HepG2 (cell line): ENCODE measurements at regions not wholly inside any gene's neighbourhood (a gene's known extent, or its start where the extent isn't known, plus 50 kb on each side); places are given as distances from the start of the nearest gene placed in this dataset.

Source experiments
- CCDC6 ChIP-seq: sonication (generic); formaldehyde crosslinking; IDR thresholded peaks from 2 replicates; pipeline ENCODE4 v1.8.1; 2022; ENCODE audit warnings: mild to moderate bottlenecking, missing genetic modification reagents, moderate library complexity
- CEBPB ChIP-seq: IDR thresholded peaks from 2 replicates; pipeline ENCODE4 v1.6.1; 2011; ENCODE audit warnings: low read depth, low read length, improper control_type of control experiment, borderline replicate concordance
- CEBPG ChIP-seq: IDR thresholded peaks from 2 replicates; pipeline ENCODE4 v1.6.1; 2016
- FOXP1 ChIP-seq, 2 experiments: fragments of 450-650 bp in 1 of 2; IDR thresholded peaks; 2 replicates each; pipeline ENCODE4 v1.6.1; 2017 to 2018; ENCODE audit warnings: antibody characterized with exemption in 1 of 2
- GATAD2A ChIP-seq: IDR thresholded peaks from 2 replicates; pipeline ENCODE4 v1.6.1; 2016
- GMEB2 ChIP-seq: IDR thresholded peaks from 2 replicates; pipeline ENCODE4 v1.6.1; 2016; ENCODE audit warnings: missing biosample characterization, missing genetic modification reagents, low read depth
- HDAC1 ChIP-seq: sonication (generic); formaldehyde crosslinking; IDR thresholded peaks from 2 replicates; pipeline ENCODE4 v1.5.1; 2020; ENCODE audit warnings: mild to moderate bottlenecking, missing genetic modification reagents
- ISL2 ChIP-seq: sonication (generic); formaldehyde crosslinking; IDR thresholded peaks from 2 replicates; pipeline ENCODE4 v1.5.0; 2020; ENCODE audit warnings: missing genetic modification reagents
- JARID2 ChIP-seq: sonication (generic); formaldehyde crosslinking; IDR thresholded peaks from 2 replicates; pipeline ENCODE4 v1.8.1; 2023; ENCODE audit warnings: missing genetic modification reagents, inconsistent platforms; ENCODE audit not compliant: insufficient replicate concordance
- KLF12 ChIP-seq: sonication (generic); formaldehyde crosslinking; IDR thresholded peaks from 2 replicates; pipeline ENCODE4 v1.4.0; 2020; ENCODE audit warnings: missing genetic modification reagents, borderline replicate concordance
- KLF16 ChIP-seq, 2 experiments: sonication (generic) in 1 of 2; formaldehyde crosslinking in 1 of 2; IDR thresholded peaks; 2 replicates each; pipeline versions ENCODE4 v1.6.1 to v1.8.0; 2016 to 2023; ENCODE audit warnings: missing genetic modification reagents in 2 of 2, missing compliant biosample characterization in 1 of 2
- MAF1 ChIP-seq: sonication (generic); formaldehyde crosslinking; IDR thresholded peaks from 2 replicates; pipeline ENCODE4 v1.5.0; 2020; ENCODE audit warnings: missing genetic modification reagents, borderline replicate concordance
- MED13 ChIP-seq: sonication (generic); formaldehyde crosslinking; IDR thresholded peaks from 2 replicates; pipeline ENCODE4 v1.5.0; 2020; ENCODE audit warnings: missing genetic modification reagents
- MLX ChIP-seq: IDR thresholded peaks from 2 replicates; pipeline ENCODE4 v1.6.1; 2016
- RORA ChIP-seq: sonication (generic); formaldehyde crosslinking; IDR thresholded peaks from 2 replicates; pipeline ENCODE4 v1.5.0; 2020; ENCODE audit warnings: mild to moderate bottlenecking, missing genetic modification reagents, moderate library complexity
- SOX5 ChIP-seq: IDR thresholded peaks from 2 replicates; pipeline ENCODE4 v1.6.1; 2016; ENCODE audit warnings: borderline replicate concordance
- U2AF1 ChIP-seq: fragments of 200-400 bp; formaldehyde crosslinking; optimal IDR thresholded peaks from 2 replicates; pipeline ENCODE3; 2017; ENCODE audit warnings: mild to moderate bottlenecking, low read depth, low read length
- ZNF20 ChIP-seq: sonication (generic); formaldehyde crosslinking; IDR thresholded peaks from 2 replicates; pipeline ENCODE4 v1.4.0; 2020; ENCODE audit warnings: mild to moderate bottlenecking, moderate library complexity, missing genetic modification reagents
- TF ChIP-seq, protein P1 (sequence below): sonication (generic); formaldehyde crosslinking; IDR thresholded peaks from 2 replicates; pipeline ENCODE4 v1.4.0; 2020; ENCODE audit warnings: missing genetic modification reagents
- TF ChIP-seq, protein P2 (sequence below): sonication (generic); formaldehyde crosslinking; IDR thresholded peaks from 2 replicates; pipeline ENCODE4 v1.8.0; 2022; ENCODE audit warnings: mild to moderate bottlenecking, missing genetic modification reagents; ENCODE audit not compliant: insufficient replicate concordance
- TF ChIP-seq, protein P3 (sequence below): IDR thresholded peaks from 2 replicates; pipeline ENCODE4 v1.4.0; 2020; ENCODE audit warnings: mild to moderate bottlenecking, missing genetic modification reagents

DNA sequence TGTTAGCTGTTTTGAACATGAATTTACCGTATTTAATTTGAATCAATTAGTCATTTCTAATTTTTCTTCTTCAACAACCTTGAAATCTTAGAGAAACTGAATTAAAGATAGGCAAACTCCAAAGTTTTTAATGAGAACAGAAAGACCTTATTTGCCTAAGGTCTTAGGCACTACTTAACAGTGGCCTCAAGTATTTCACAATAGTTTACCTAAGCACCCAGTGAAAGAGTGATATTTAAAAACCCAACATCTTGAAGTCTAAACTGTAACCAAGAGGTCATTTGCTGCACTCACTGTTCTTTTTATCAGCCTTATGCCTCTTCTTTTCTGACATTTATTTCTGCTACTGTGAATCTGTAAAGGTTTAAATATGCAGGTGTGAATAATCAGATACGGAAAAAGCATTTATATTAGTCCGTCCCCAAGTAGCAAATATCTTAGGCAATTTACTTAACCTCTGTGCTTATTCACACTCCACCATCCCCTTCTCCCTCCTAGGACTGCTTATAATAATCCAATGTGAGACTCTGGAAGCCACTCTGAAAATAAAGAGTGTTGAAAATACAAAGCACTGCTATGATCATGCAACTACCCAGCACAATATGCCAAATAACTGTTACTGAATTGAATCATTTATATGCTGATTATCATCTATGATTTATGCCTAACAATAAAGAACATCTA, 105.7 kb downstream of the ELAPOR2 start (continued):
- TF ChIP-seq, protein P1, sequence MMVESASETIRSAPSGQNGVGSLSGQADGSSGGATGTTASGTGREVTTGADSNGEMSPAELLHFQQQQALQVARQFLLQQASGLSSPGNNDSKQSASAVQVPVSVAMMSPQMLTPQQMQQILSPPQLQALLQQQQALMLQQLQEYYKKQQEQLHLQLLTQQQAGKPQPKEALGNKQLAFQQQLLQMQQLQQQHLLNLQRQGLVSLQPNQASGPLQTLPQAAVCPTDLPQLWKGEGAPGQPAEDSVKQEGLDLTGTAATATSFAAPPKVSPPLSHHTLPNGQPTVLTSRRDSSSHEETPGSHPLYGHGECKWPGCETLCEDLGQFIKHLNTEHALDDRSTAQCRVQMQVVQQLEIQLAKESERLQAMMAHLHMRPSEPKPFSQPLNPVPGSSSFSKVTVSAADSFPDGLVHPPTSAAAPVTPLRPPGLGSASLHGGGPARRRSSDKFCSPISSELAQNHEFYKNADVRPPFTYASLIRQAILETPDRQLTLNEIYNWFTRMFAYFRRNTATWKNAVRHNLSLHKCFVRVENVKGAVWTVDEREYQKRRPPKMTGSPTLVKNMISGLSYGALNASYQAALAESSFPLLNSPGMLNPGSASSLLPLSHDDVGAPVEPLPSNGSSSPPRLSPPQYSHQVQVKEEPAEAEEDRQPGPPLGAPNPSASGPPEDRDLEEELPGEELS (CRISPR knock-in tag), result 0 out of 2 replicates have a peak, but pooled peaks have one; percentile 5
- no peak for TF ChIP-seq FOXP1 (IDR thresholded peaks at IDR 0.05)
- TF ChIP-seq FOXP1 (CRISPR knock-in tag; IDR thresholded peaks at IDR 0.05), result no peak
- no peak for TF ChIP-seq CCDC6 (CRISPR knock-in tag)
- TF ChIP-seq SOX5 (CRISPR knock-in tag), result no peak
- TF ChIP-seq CEBPB, result peak; percentile 90
- no peak for TF ChIP-seq HDAC1
- TF ChIP-seq RORA (CRISPR knock-in tag), result no peak
- no peak for TF ChIP-seq JARID2 (CRISPR knock-in tag)
- no peak for TF ChIP-seq MED13 (CRISPR knock-in tag)
- no peak for TF ChIP-seq KLF16 (CRISPR knock-in tag; IDR thresholded peaks at IDR 0.05)
- no peak for TF ChIP-seq MAF1 (CRISPR knock-in tag)
- peak; percentile 28; the same call in 1 of the 2 replicates for TF ChIP-seq ISL2 (CRISPR knock-in tag)
- no peak for TF ChIP-seq GMEB2 (CRISPR knock-in tag)
- TF ChIP-seq, protein P2, sequence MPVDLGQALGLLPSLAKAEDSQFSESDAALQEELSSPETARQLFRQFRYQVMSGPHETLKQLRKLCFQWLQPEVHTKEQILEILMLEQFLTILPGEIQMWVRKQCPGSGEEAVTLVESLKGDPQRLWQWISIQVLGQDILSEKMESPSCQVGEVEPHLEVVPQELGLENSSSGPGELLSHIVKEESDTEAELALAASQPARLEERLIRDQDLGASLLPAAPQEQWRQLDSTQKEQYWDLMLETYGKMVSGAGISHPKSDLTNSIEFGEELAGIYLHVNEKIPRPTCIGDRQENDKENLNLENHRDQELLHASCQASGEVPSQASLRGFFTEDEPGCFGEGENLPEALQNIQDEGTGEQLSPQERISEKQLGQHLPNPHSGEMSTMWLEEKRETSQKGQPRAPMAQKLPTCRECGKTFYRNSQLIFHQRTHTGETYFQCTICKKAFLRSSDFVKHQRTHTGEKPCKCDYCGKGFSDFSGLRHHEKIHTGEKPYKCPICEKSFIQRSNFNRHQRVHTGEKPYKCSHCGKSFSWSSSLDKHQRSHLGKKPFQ (CRISPR knock-in tag), result no peak
- peak; percentile 41; the same call in 1 of the 2 replicates for TF ChIP-seq GATAD2A (CRISPR knock-in tag)
- TF ChIP-seq CEBPG, result peak; percentile 54
- TF ChIP-seq U2AF1, result no peak
- TF ChIP-seq MLX (CRISPR knock-in tag), result no peak
- no peak for TF ChIP-seq KLF12 (CRISPR knock-in tag)
- TF ChIP-seq, protein P3, sequence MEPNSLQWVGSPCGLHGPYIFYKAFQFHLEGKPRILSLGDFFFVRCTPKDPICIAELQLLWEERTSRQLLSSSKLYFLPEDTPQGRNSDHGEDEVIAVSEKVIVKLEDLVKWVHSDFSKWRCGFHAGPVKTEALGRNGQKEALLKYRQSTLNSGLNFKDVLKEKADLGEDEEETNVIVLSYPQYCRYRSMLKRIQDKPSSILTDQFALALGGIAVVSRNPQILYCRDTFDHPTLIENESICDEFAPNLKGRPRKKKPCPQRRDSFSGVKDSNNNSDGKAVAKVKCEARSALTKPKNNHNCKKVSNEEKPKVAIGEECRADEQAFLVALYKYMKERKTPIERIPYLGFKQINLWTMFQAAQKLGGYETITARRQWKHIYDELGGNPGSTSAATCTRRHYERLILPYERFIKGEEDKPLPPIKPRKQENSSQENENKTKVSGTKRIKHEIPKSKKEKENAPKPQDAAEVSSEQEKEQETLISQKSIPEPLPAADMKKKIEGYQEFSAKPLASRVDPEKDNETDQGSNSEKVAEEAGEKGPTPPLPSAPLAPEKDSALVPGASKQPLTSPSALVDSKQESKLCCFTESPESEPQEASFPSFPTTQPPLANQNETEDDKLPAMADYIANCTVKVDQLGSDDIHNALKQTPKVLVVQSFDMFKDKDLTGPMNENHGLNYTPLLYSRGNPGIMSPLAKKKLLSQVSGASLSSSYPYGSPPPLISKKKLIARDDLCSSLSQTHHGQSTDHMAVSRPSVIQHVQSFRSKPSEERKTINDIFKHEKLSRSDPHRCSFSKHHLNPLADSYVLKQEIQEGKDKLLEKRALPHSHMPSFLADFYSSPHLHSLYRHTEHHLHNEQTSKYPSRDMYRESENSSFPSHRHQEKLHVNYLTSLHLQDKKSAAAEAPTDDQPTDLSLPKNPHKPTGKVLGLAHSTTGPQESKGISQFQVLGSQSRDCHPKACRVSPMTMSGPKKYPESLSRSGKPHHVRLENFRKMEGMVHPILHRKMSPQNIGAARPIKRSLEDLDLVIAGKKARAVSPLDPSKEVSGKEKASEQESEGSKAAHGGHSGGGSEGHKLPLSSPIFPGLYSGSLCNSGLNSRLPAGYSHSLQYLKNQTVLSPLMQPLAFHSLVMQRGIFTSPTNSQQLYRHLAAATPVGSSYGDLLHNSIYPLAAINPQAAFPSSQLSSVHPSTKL (CRISPR knock-in tag), result 0 out of 2 replicates have a peak, but pooled peaks have one; percentile 21
- no peak for TF ChIP-seq ZNF20 (CRISPR knock-in tag)
